ENCODE measurements at regions not wholly inside any gene's neighbourhood (a gene's known extent, or its start where the extent isn't known, plus 50 kb on each side); places are given as distances from the start of the nearest gene placed in this dataset.

- peaks cover 11% of the 10 kb centered on the region for H3K36me3 Mint-ChIP-seq (ENCODE audit: low read depth)
- peaks cover 10% of the 10 kb centered on the region for H3K9me3 Mint-ChIP-seq
- peaks cover 9% of the 10 kb centered on the region for H3K4me1 Mint-ChIP-seq
- no peak overlapping the region for H3K27ac Mint-ChIP-seq (ENCODE audit: unreplicated experiment)
- DNase-seq (ENCODE audit: low read depth, low spot score) = no peak
- TF ChIP-seq, protein P1, sequence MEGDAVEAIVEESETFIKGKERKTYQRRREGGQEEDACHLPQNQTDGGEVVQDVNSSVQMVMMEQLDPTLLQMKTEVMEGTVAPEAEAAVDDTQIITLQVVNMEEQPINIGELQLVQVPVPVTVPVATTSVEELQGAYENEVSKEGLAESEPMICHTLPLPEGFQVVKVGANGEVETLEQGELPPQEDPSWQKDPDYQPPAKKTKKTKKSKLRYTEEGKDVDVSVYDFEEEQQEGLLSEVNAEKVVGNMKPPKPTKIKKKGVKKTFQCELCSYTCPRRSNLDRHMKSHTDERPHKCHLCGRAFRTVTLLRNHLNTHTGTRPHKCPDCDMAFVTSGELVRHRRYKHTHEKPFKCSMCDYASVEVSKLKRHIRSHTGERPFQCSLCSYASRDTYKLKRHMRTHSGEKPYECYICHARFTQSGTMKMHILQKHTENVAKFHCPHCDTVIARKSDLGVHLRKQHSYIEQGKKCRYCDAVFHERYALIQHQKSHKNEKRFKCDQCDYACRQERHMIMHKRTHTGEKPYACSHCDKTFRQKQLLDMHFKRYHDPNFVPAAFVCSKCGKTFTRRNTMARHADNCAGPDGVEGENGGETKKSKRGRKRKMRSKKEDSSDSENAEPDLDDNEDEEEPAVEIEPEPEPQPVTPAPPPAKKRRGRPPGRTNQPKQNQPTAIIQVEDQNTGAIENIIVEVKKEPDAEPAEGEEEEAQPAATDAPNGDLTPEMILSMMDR (conservative IDR thresholded peaks at IDR 0.05) = no peak
- H3K27me3 Mint-ChIP-seq (ENCODE audit: low read depth) = no peaks in the 10 kb centered on the region
- H3K4me3 Mint-ChIP-seq = no peak overlapping the region
Observed at GRCh38 chr6:167541544-167541943, 216.7 kb downstream of the TTLL2 start.

DNA sequence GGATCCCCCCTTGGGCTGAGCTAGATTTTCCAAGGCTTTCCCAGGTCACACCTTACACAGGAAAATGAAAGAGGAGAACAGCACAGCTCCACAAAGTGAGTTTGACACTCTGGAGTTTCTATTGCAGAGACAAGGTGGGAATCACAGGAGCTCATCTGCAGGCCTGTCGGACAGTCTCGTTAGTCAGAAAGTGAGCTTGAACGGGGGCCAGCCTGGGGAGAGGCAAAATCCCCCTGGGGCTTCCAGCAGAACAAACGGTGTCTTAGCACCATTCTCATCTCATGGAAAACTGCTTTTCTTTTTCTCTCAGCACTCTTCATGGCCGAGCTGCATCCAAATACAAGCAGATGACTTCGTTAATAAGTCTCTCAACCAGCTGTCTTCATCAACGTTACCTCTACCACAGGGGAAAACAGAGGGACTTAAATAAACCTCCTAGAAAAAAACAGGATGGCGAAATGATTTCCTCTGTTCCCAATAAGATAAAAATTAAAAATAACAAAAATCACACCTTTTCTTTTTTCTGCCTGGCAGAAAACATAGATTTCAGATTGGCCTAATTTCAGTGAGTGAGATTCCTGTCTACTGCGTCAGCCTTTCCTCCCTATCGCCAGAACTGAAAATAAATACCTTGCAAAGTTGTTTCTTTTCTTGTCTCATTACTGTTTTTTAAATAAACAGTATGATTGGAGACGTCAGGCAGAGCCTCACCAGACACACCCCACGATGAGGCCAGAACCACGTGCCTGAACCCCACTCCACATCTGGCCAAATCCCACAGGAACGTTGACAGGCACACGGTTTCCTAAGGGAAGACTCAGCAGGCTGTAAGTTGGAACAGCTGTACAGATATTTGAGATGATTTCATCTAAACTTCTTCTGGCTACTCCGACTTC, 219.0 kb downstream of the TTLL2 start:
- Mint-ChIP-seq H3K27me3 (ENCODE audit: low read depth) (no peaks in the 10 kb centered on the region), H3K4me3 (no peak overlapping the region), H3K36me3 (ENCODE audit: low read depth) (peaks cover 11% of the 10 kb centered on the region), H3K4me1 (no peaks in the 10 kb centered on the region), H3K27ac (ENCODE audit: unreplicated experiment) (no peak overlapping the region), H3K9me3 (peaks cover 10% of the 10 kb centered on the region)
- TF ChIP-seq, protein P1 (conservative IDR thresholded peaks at IDR 0.05) = no peak
- DNase-seq (ENCODE audit: low read depth, low spot score) = no peak

GRCh38 chr6:167546611-167547327, 221.9 kb downstream of the TTLL2 start:
- TF ChIP-seq, protein P1 (conservative IDR thresholded peaks at IDR 0.05) = no peak
- Mint-ChIP-seq H3K27me3 (ENCODE audit: low read depth) (no peaks in the 10 kb centered on the region), H3K36me3 (ENCODE audit: low read depth) (no peaks in the 10 kb centered on the region), H3K4me3 (no peak overlapping the region), H3K27ac (ENCODE audit: unreplicated experiment) (no peak overlapping the region), H3K4me1 (no peaks in the 10 kb centered on the region), H3K9me3 (no peaks in the 10 kb centered on the region)
- DNase-seq (ENCODE audit: low read depth, low spot score) = no peak

DNA sequence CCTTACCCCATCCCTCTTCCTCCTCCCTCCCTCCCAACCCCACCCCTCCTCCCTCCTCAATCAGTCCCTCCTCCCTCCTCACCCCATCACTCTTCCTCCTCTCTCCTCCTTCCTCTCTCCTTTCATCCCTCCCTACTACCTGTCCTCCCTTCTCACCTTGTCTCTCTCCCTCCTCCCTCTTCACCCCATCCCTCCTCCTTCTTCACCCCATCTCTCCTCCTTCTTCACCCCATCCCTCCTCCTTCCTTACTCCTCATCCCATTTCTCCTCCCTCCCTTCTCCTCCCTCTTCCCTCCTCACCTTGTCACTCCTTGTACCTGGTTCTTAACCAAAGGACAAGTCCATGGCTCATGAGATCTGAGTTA, 222.4 kb downstream of the TTLL2 start:
- DNase-seq (ENCODE audit: low read depth, low spot score) = no peak
- H3K4me1 Mint-ChIP-seq = no peaks in the 10 kb centered on the region
- no peaks in the 10 kb centered on the region for H3K9me3 Mint-ChIP-seq
- no peak overlapping the region for H3K4me3 Mint-ChIP-seq
- no peaks in the 10 kb centered on the region for H3K27me3 Mint-ChIP-seq (ENCODE audit: low read depth)
- TF ChIP-seq, protein P1 (conservative IDR thresholded peaks at IDR 0.05) = no peak
- no peak overlapping the region for H3K27ac Mint-ChIP-seq (ENCODE audit: unreplicated experiment)
- no peaks in the 10 kb centered on the region for H3K36me3 Mint-ChIP-seq (ENCODE audit: low read depth)

GRCh38 chr6:167547751-167548150, 222.9 kb downstream of the TTLL2 start:
- peaks cover 1% of the 10 kb centered on the region for H3K4me1 Mint-ChIP-seq
- TF ChIP-seq, protein P1 (conservative IDR thresholded peaks at IDR 0.05) = no peak
- no peak overlapping the region for H3K4me3 Mint-ChIP-seq
- no peaks in the 10 kb centered on the region for H3K27me3 Mint-ChIP-seq (ENCODE audit: low read depth)
- no peaks in the 10 kb centered on the region for H3K9me3 Mint-ChIP-seq
- no peak for DNase-seq (ENCODE audit: low read depth, low spot score)
- H3K27ac Mint-ChIP-seq (ENCODE audit: unreplicated experiment) = no peak overlapping the region
- H3K36me3 Mint-ChIP-seq (ENCODE audit: low read depth) = no peaks in the 10 kb centered on the region

All from neural crest cell (in vitro differentiated cells).